Astrocyte of the hippocampus (primary cell): ENCODE measurements at regions not wholly inside any gene's neighbourhood (a gene's known extent, or its start where the extent isn't known, plus 50 kb on each side); places are given as distances from the start of the nearest gene placed in this dataset.

Experiments used
- DNase-seq: peaks from one replicate; pipeline ENCODE4 v3.0.0; 2011; ENCODE audit warnings: low read depth, low spot score

DNA sequence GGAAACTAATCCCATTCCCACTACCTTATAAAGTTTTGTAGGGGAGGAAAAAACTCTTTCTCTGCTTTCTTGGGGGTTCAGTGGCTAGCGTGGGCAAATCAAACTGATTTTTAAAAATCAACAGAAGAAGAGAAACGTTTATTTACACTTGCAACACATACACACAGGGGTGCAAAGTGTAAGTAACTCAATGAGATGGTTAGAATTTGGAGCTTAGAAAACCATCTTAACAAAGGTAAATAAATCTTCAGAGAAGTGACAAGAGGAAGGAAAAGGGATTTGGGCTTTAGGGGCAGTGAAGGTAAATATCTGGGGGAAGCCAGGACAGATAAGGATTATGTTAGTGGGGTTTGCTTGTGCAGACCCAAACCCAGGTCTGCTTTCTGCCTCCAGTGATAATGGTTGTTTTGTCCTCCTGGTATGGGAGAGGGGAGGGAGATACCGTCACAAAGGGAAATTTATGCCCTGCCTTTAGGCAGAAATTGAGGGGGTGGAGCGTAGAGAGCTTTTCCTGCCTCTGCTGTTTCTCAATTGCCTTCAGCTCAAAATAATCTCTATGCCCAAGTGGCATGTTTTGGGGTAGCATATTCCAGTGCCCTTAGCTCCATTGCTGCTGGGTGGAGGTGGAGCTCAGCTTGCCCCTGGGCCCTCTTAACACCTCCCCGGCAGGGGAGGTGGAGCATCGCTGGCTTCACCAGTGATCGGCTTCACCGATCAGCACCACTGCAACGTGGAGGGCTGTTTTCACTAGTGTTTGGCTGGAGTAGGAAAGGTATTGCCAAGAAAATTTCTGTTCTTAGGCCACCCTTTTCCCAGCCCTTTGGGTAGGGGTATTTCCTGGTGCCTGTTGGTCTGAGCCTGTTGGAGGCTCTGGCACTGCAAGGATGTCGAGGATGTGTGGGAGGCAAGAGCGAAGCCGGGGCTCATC, 92.2 kb downstream of the TEX51 start:
- DNase-seq = no peak

DNA sequence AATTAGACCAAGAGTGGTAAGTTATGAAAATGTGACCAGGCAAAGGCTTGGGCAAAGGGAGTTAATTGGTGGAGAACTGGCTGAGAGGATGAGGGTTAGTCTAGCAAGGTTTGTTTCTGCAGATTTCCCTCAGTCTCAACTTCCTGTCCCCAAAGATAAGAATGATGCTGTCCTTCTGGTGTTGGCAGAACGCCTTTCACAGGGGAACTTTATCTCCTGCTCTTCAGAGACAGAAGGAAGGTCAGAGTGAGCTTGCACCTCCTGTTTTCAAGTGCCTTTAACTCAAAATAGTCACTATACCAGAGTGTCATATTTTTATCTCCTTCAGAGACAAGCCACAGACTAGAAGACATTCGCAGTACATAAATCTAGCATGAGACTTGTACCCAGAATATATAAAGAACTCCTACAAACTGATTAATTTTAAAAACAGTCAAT, 95.7 kb downstream of the TEX51 start:
- no peak for DNase-seq

DNA sequence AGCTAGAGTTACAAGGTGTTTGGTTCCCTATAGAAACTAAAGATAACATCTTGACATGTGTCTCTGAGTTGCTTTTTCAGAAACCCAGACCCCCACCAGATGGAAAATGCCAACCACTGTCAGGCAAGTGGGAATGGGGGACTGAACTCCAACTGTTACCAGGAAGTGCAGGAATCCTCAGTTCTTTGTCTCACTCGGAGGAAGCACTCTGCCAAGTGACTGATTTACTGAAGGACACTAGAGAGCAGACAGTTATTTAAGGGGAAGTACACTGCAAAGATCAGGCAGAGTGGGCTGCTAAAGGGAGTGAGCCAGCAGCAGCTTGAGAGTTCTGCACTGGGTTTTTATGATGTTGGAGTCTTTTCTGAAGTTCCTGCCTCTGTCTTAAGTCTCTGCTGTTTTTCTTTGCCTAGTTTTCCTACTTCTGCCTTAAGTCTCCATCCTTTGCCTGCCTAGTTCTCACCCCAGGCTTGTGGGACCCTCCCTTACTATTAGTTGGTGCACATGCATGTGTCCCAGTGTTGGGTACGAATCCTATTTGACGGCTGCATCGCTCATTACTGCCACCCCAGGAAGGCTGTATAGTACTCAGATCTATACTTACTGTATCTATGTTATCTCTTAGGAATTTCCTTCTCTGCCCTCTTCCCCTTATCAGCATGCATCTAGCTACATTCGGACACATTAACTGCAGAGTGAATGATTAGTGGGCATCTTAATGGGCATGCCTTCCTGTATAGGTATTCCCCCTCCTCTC, 97.1 kb downstream of the TEX51 start:
- DNase-seq = no peak

DNA sequence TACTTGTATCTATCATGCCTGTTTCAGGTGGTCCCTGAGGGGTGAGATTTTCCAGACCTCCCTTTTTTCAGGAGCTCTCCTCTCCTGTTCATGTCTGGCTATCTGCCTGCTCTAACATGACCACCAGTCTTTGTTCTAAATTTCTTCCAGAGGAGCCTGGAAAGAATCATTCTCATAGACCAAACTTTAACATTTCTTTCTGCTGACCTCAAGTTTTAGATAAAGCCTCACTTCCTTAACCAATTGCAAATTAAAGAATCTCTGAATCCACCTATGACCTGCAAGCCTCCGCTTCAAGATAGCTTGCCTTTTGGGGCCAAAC, 97.6 kb downstream of the TEX51 start:
- DNase-seq = no peak
